ENCODE measurements at regions not wholly inside any gene's neighbourhood (a gene's known extent, or its start where the extent isn't known, plus 50 kb on each side); places are given as distances from the start of the nearest gene placed in this dataset.
"Not testable (repeated sequence)": the region's sequence is repeated elsewhere in the genome, so short reads cannot be mapped to it uniquely, and the experiment has no call there.

DNA sequence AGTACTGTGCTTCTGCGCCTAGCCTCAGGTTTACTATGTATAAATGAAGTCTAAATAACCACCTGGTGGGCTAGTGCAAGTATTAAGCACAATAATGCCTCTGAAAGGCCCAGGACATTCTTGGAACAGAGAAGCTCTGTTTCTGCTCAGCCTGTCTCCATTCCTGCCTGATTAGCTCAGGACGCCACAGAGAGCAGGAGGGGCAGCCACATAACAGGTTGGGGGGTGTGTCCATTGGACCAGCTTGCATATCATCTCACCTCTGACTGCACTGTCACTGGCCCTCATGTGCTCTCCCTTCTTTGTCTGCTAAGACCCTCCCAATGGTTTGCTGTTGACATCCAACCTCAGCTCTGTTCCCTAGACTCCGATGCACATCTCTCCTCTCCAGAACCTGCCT lies 52.8 kb upstream of the IKZF1 start:
- DNase-seq (ENCODE audit: low spot score), result no peak
- FAIRE-seq, result no peak

DNA sequence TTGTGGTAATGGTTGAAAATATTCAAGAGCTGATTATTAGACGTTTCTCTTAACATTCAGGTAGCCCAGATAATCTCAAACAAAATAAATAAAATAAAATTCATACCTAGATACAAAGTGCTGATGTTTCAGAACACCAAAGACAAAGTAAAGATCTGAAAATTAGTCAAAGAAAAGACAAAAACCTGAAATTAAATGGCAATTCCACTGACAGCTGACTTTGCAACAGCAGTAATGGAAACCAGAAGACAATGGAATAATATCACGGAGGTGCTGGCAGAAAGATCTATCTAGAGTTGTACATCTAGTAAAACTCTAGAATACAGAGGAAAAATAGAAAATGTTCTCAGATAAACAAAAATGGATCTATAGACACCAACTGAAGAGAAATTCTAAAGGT lies 58.0 kb upstream of the IKZF1 start:
- FAIRE-seq (no peak), DNase-seq (ENCODE audit: low spot score) (no peak)

DNA sequence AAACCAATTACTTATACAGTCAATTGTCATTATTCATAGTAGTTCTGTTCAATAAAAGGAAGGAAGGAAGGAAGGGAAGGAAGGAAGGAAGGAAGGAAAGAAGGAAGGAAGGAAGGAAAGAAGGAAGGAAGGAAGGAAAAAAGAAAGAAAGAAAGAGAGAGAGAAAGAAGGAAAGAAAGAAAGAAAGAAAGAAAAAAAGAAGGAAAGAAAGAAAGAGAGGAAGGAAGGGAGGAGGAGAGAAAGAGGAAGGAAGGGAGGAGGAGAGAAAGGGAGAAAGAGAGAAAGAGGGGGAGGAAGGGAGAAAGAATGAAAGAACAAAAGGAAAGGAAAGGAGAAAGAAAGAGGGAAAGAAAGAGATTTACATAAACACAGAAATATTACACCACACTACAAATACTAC lies 62.4 kb upstream of the IKZF1 start:
- not testable (repeated sequence) for DNase-seq (ENCODE audit: low spot score); FAIRE-seq

DNA sequence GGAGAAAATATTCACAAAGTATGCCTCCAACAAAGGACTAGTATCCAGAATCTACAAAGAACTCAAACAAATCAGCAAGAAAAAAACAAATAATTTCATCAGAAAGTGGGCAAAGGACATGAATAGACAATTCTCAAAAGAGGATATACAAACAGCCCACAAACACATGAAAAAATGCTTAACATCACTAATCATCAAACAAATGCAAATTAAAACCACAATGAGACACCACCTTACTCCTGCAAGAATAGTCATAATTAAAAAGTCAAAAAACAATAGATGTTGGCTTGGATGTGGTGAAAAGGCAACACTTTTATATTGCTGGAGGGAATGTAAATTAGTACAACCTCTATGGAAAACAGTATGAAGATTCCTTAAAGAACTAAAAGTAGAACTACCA lies 63.8 kb upstream of the IKZF1 start:
- DNase-seq (ENCODE audit: low spot score); FAIRE-seq: not testable (repeated sequence)

DNA sequence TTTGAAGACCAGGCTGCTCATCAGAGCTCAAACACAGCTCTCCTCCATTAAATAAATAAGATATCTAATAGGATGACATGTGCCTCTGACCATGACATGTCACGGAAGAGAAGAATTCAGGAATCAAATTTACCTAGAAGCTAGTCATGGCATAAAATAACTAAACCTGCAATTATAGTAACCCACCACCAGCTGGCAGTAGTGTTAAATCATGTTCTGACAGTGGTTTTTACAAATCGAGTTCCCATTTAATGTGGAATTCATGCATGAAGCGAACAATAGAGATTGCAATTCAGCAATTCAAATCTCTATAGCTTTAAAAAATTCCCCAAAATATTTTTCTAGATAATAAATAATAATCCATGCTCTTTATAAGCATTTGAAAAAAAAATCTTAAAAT lies 74.6 kb upstream of the IKZF1 start:
- no peak for DNase-seq (ENCODE audit: low spot score)
- FAIRE-seq, result no peak

DNA sequence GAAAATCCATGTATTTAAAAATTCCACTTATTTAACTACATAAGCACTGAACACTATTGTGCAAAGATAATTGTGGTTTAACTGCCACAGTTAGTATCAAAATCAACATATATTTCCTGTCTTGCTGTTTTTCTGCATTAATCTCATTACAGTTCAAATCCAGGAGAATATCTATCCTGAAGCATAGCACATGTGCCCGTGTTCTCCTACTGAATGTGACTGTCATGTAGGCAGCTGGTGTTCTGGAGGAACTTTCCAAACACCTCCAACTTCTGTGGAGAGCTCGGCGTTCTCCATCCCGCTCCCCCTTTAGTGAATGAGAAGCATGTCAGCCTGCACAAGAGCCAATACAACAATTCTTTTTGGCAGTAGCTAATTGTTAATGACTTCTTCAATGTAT lies 76.4 kb upstream of the IKZF1 start:
- FAIRE-seq (no peak), DNase-seq (ENCODE audit: low spot score) (no peak)

DNA sequence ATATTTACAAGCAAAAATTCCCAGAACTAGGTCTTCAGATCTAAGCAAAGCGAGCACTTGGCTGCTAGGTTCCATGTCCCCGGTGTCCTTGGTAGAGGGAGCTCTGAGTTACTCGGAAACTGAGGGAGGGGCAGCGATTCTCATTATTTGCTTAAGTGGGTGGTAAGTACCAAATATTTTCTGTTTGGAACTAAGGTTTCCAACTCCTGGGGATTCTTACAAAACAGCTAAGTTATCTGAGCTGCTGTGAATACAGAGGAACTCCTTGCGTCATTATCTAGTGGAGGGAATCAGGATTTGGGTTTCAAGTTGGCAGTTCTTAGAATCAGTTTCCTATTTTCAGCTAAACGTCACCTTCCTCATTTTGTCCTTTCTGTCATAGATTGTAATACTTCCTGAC lies 76.8 kb upstream of the IKZF1 start:
- DNase-seq (ENCODE audit: low spot score) (no peak), FAIRE-seq (no peak)

DNA sequence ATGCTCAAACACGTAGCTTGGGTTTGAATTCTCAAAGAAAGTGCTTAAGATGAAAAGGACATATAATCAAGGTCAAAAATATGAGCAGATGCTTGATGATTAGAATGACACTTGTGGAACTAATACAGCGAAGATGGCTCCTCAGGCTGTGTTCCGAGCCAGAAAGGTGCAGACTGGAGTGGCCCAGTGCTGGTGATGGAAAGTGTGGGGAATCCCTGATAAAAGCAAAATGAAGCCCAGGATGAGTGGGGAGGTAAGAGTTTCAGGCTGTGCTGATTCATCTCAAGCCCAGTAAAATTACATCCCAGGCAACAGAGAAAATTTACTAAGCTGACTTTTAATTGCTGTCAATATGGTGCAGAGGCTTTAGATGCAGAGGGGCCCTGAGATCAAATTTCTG lies 77.8 kb upstream of the IKZF1 start:
- no peak for FAIRE-seq
- DNase-seq (ENCODE audit: low spot score), result no peak

DNA sequence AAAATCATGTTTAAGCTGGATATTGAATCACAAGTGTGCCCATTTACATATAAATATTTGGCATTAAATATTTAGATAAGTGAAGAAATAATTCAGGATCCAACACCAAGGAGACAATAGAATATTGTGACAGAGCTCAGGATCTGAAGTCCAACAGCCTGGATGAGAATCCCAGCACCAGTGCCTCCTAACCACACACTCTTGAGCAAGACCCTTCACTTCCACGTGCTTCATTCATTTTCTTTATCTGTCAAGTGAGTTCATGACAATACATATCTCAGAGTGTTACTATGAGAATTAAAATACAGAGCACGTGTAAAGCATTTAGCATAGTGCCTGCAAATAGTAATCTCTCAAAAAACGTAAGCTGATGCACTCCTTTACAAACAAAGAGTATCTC lies 78.4 kb upstream of the IKZF1 start:
- no peak for FAIRE-seq
- no peak for DNase-seq (ENCODE audit: low spot score)

DNA sequence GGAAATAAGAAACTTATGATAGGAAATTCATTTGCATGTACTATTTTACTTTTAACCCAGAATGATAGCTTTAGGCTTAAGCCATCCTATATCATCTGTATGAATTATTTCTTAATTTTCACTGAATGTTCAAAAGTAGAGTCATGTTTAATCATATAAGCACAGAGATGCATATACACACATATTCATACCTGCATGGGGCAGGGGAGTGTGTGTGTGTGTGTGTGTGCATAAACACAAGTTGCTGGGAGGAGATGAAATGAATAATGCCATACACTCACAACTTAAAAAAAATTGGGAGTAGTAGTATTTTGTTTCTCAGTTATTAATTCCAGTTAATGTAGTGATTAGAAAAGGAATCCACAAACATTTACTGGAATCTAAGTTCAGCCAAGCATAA lies 83.1 kb upstream of the IKZF1 start:
- no peak for DNase-seq (ENCODE audit: low spot score)
- FAIRE-seq, result no peak

DNA sequence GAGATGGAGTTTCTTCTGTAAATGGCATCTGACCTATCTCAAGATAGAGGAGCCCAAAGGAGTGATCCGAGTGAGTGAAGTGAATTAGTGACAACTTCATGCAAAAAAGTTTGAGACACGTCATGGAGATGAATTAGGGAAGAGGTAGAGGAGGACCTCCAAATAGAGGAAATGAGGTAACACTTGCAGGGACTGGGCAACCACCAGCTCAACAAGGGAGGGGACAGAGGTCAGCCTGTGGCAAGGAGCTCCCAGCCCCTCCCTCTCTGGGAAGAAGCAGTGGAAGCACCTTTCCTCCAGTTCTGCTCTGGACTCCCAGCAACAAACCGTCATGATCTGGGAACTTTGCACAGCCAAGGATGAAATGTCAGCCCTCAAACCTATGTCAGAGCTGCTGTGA lies 83.5 kb upstream of the IKZF1 start:
- no peak for DNase-seq (ENCODE audit: low spot score)
- FAIRE-seq, result no peak

DNA sequence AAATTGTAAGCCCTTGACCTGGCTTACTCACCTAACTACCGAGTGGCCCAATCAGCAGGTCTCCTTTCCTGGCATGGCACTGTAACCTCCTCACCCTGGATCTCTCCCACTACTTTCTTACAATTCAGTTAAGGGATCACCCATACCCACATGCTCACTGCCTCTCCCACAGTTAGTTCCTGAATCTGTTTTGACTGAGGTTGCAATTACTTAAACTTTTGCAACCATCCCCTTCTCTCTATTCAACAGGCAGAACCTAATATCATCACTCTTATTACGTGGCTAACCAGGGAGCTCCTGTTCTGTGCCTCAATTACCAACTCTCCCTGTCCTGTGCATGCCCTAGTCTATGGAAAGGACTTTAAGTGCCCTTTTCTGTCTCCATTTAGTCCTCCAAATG lies 84.2 kb upstream of the IKZF1 start:
- FAIRE-seq, result no peak

DNA sequence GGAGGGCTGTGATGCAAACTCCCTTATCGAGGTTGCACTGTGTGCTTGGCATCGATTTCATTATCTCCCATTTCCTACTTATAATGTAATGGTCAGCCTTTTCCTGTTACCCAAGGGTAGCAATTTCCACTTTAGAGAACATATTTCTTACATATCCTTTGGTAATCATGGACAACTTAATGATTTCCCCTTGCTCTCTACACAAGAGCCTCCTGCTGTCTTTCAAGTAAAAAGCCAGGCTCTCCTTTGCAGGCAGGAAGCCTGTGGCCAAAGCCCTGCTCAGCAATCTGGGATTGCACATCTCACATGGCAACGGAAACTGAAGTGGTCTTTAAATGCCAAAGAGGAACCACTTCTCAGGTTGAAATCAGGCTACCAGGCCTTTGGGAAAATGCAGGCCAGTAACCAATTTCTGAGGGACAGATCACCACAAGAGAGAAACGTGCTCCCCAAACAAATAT lies 86.7 kb upstream of the IKZF1 start:
- DNase-seq (ENCODE audit: low spot score) (no peak), FAIRE-seq (no peak)

More for the DNA sequence above, 84.2 kb upstream of the IKZF1 start:
- peak; percentile 1 for DNase-seq (ENCODE audit: low spot score)

DNA sequence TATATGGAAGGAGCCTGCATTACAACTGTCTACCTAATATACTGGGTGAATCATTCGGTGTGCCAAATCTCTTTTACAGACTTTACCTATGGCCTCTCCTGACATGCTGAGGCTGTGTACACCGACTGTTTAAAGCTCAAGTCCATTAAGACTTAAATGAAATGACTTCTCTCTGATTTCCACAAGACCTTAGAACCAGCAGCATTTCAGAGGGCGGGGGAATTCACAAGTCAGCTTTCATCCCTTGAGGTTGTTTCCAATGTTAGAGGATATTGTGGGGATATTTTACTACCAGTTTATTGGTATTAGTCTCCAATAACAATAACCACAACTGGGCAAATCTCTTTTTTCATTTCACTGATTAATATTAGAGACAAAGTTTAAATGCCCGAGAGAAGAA lies 87.1 kb upstream of the IKZF1 start:
- DNase-seq (ENCODE audit: low spot score) (no peak), FAIRE-seq (no peak)

DNA sequence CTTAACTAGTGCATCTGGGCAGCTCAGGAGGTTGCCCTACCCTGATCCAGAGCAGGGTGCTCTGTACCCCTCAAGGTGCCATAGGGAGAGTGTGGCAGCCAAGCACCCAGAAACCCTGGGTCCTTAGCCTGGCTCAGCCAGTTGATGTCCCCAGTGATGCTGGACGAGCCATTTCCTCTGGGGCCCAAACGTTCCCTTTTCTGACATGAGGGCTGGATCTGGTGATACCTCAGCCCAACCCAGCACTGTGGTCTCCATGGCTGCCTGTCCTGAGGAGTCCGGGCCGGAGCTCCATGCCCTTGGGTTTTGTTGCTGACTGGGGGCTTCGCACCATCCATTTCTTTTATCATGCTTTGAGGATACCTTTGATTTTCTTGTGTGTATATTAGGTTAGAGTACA lies 87.9 kb upstream of the IKZF1 start:
- FAIRE-seq, result no peak
- DNase-seq (ENCODE audit: low spot score), result no peak

DNA sequence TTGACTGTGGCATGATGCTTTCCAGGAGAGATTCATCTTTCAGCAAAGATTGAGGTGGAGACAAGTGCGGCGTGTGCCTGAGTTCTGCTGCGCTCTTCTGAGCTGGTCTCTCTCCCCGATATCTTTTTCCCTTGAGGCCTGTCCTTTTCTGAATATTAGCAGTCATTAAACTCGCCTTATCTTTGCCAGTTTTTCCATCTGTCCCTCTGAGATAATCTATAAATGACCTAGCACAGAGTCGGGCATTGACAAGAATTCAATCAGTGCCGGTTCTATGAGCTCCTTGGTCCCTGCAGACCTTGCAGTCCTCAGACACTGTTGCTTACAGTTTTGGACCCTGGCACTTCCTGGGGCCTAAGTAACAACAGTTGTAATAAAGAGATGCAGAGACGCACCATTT lies 89.7 kb upstream of the IKZF1 start:
- FAIRE-seq (no peak), DNase-seq (ENCODE audit: low spot score) (no peak)

DNA sequence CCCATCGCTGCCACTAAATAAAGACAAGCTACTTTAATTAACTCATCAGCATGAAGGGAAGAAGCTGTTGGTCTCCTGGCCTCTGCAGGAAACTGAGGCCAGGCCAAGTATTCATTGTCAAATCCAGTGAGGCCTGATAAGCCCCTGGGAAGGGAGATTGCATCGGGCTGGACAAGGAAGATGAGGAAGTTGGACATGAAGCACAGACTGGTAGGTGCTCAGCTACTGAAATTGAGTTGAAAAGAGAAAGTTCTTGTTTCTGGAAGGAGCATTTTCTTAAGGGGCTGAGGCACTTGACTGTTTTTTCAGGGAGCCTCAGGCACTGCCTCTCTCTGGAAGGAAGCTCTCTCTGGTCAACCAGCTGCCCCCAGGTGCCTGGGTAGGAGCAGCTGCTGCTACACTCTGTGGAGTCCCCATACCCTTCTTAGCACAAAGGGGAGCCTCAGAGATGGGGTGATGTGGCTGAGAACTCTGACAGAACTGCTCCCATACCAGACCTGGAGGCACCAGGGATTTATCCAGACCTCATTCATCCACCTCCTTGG lies 90.3 kb upstream of the IKZF1 start:
- no peak for FAIRE-seq

DNA sequence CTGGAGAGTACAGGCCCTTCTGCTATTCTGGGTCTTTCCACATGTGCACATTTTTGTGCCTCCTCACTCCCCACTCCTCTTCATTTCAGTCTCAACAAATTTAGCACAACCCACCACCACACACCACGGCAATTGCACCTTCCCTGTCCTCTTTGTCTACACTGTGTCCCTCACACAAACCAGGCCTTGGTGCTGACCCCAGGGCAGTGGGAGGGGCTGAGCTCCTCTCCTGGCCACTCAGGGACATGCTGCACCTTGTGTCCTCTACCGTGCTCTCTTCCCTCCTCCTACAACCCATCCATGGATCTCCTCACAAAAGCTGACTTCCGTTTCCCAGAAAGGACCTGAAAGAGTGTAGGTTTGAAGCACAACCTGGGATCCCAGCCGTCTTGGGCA lies 90.9 kb upstream of the IKZF1 start:
- FAIRE-seq, result peak; percentile 40

More for the DNA sequence above, 90.3 kb upstream of the IKZF1 start:
- no peak for DNase-seq (ENCODE audit: low spot score)

DNA sequence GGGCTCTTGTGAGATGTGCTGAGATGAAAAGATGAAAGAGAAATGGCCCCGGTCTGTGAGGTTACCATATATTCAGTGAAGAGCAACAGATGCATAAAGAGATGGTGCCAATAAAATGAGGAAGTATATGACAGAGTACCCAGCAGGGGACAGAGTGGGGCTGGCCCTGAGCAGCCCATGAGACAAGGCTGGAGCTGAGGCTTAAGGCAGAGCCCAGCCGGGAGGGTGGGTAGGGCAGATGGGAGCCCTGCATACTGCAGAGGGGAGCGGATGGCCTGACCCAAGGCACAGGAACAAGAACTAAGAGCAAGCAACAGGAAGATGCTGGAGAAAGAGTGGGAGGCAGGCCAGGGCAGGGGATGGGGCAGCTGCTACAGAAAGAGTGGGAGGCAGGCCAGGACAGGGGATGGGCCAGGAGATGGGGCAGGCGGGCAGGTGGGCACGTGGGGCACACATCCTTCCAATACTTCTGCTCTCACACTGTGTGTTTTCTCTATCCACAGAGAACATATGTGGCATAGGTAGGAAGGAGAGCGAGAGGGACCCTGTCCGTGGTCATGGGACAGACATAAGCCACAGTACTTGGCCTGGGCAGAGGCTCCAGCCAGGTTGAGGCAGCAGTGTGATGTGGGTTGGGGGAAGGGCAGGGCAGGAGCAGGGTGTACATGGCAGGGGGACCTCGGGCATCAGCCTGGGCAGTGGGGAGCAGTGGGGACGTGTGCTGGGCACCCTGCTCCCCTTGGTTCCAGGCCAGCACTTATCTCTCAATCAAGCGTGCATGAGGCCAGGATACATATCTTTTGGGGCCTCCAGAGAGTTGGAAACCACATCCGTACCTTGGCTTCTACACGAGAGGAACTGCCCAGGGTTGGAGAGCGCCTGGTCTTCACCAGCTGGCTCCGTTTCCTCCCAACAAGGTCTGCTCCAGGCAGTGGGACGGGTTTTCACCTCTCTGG lies 91.6 kb upstream of the IKZF1 start:
- FAIRE-seq, result peak; percentile 63
- DNase-seq (ENCODE audit: low spot score), result no peak

More for the DNA sequence above, 90.9 kb upstream of the IKZF1 start:
- no peak for DNase-seq (ENCODE audit: low spot score)

DNA sequence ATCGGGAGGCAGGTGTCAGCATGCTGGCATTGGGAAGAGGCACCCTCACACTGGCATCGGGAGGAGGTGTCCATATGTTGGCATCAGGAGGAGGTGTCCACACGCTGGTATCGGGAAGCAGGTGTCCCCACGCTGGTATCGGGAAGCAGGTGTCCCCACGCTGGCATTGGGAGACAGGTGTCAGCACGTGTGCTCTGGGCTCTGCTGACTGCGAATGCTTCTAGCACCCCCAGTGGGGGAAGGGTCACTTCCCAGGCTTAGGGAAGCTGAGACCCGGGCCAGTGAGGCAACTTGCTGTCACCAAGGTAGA lies 92.5 kb upstream of the IKZF1 start:
- FAIRE-seq, result no peak
- no peak for DNase-seq (ENCODE audit: low spot score)

DNA sequence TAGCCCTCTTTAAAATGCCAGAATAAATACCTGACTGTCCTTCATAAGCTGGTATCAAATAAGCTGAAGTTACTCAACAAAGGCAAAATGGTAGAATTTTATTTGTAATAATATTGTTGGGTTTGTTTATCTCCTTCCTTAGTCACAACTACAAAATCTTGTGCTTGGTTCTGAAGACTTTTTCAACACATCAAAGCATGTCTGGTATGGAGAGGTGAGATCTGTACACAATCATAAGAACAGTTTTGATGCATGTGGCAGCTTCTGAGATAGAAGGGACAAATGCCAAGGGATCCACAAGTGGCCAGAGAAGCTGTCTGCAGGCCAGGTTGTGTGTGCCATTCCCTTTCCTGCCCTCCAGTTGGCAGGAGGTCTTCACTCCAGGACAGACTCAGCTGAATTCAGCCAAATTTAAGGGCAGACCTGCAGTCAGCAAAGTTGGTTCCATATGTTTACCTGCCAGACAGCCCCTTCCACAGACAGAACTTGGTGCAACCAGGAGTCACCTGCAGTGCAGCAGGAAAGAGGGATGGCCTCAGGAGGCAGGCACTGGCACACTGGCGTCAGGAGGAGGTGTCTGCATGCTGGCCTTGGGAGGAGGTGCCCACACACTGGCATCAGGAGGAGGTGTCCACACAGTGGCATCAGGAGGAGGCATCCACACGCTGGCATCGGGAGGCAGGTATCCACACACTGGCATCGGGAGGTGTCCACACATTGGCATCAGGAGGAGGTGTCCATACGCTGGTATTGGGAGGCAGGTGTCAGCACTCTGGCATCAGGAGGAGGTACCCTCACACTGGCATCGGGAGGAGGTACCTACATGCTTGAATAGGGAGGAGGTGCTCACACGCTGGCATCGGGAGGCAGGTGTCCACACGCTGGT lies 93.1 kb upstream of the IKZF1 start:
- DNase-seq (ENCODE audit: low spot score), result no peak
- peak; percentile 65 for FAIRE-seq

DNA sequence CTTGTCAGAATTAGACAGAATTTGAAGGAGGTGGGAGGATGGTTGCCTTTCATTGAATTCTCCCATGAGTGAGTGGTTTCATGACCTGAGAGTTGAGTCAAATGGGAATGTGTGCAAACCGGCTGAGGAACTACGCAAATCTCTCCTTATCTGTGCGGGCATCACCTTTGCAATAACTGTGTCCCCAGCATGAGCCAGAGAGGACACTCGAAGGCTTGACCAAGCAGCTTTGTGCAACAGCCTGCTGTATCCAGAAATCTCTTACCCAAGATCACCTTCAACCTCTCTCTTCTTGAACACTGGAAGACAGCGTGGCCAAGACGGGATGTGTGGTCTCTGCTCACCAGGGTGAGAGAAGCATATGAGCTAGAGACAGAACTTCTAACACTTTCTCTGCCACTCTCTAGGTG lies 93.8 kb upstream of the IKZF1 start:
- DNase-seq (ENCODE audit: low spot score) (no peak), FAIRE-seq (no peak)

All from urothelium cell line (cell line).